ENCODE measurements at regions not wholly inside any gene's neighbourhood (a gene's known extent, or its start where the extent isn't known, plus 50 kb on each side); places are given as distances from the start of the nearest gene placed in this dataset.

GRCh38 chr3:115363071-115363470, 216.0 kb upstream of the ZBTB20 start:
- no TSS peak for BruUV-seq (replicated peaks)
- Histone ChIP-seq H3K79me2 (ENCODE audit: insufficient read depth, low read length) (no peaks in the 10 kb centered on the region), H3K9ac (ENCODE audit: insufficient read depth, low read depth, low read length) (no peak overlapping the region), H3K4me2 (ENCODE audit: low read depth, low read length) (no peak overlapping the region), H3K27me3 (ENCODE audit: control insufficient read depth in 1 of 2, insufficient read depth in 2 of 2, low read length in 2 of 2) (no peaks in the 10 kb centered on the region), H3K36me3 (replicated peaks in 1 of 2; ENCODE audit: control insufficient read depth in 1 of 2, insufficient read depth in 2 of 2, low read length in 2 of 2) (no peaks in the 10 kb centered on the region), H3K4me3 (replicated peaks in 1 of 3; ENCODE audit: insufficient read depth in 1 of 3, low read depth in 2 of 3, low read length in 3 of 3) (no peak overlapping the region), H3K27ac (ENCODE audit: extremely low read length, insufficient read depth, low read length) (no peak overlapping the region), H4K20me1 (ENCODE audit: insufficient read depth, low read length) (no peaks in the 10 kb centered on the region), H2AFZ (ENCODE audit: low read length) (no peak overlapping the region), H3K9me3 (ENCODE audit: low read length) (no peaks in the 10 kb centered on the region), H3K4me1 (ENCODE audit: insufficient read depth, low read length) (no peaks in the 10 kb centered on the region)
- ATAC-seq (no peak), DNase-seq (ENCODE audit: low spot score) (no peak), FAIRE-seq (no peak)
- ChIA-PET POLR2A (no interaction called here), CTCF (ENCODE audit: low intra/inter-chr PET ratio, low total read pairs) (no interaction called here)
- WGBS (ENCODE audit: low lambda C conversion rate): 50% methylated on average over 1 of the region's 1 CpG
- in situ Hi-C loops (cut with HindIII; ENCODE audit: extremely low pct_ligation_motif_present, low pct_unique_long_range_greater_than_20kb): no loop called here
- intact Hi-C loops (cut with micrococcal nuclease; ENCODE audit: unreplicated experiment): no loop called here
- TF ChIP-seq, protein P1, sequence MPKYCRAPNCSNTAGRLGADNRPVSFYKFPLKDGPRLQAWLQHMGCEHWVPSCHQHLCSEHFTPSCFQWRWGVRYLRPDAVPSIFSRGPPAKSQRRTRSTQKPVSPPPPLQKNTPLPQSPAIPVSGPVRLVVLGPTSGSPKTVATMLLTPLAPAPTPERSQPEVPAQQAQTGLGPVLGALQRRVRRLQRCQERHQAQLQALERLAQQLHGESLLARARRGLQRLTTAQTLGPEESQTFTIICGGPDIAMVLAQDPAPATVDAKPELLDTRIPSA (CRISPR knock-in tag; IDR thresholded peaks at IDR 0.05; ENCODE audit: borderline replicate concordance): no peak
- TF ChIP-seq ZBTB37 (CRISPR knock-in tag; IDR thresholded peaks at IDR 0.05) (no peak), ZNF530 (CRISPR knock-in tag; IDR thresholded peaks at IDR 0.05; ENCODE audit: low read depth) (no peak), HOXD1 (CRISPR knock-in tag; IDR thresholded peaks at IDR 0.05) (no peak), KDM6A (CRISPR knock-in tag; IDR thresholded peaks at IDR 0.05; ENCODE audit: low read depth) (no peak)

DNA sequence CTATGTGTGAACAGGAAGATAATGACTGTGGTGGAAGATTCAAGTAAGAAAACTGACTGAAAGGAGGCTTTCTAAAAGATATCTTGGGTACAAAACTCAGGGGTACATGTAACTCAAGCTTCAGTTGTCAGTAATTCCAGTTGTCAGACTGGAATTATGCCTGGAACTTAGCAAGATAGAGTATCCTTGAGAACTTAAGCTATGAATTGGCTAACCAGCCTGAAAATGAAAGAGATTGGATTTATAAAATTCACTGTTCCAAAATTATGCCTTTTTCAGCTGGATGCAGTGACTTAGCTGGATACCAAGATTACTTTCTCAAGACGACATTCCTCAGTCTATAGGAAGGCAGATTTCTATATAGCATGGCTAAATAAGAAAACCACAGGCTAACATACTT, 221.9 kb upstream of the ZBTB20 start:
- CTCF ChIA-PET (ENCODE audit: low intra/inter-chr PET ratio, low total read pairs): no interaction called here
- H2AFZ ChIP-seq (ENCODE audit: low read length): no peak overlapping the region
- no peak for FAIRE-seq
- H4K20me1 ChIP-seq (ENCODE audit: insufficient read depth, low read length): no peaks in the 10 kb centered on the region
- ATAC-seq: no peak
- H3K4me1 ChIP-seq (ENCODE audit: insufficient read depth, low read length): no peaks in the 10 kb centered on the region
- H3K27me3 ChIP-seq (ENCODE audit: control insufficient read depth in 1 of 2, insufficient read depth in 2 of 2, low read length in 2 of 2): no peaks in the 10 kb centered on the region
- no TSS peak for BruUV-seq (replicated peaks)
- no peaks in the 10 kb centered on the region for H3K36me3 ChIP-seq (replicated peaks in 1 of 2; ENCODE audit: control insufficient read depth in 1 of 2, insufficient read depth in 2 of 2, low read length in 2 of 2)
- H3K9ac ChIP-seq (ENCODE audit: insufficient read depth, low read depth, low read length): no peak overlapping the region
- in situ Hi-C loops (cut with HindIII; ENCODE audit: extremely low pct_ligation_motif_present, low pct_unique_long_range_greater_than_20kb): no loop called here
- H3K79me2 ChIP-seq (ENCODE audit: insufficient read depth, low read length): no peaks in the 10 kb centered on the region
- no peak overlapping the region for H3K27ac ChIP-seq (ENCODE audit: extremely low read length, insufficient read depth, low read length)
- no peak overlapping the region for H3K4me2 ChIP-seq (ENCODE audit: low read depth, low read length)
- DNase-seq (ENCODE audit: low spot score): no peak
- no peak overlapping the region for H3K4me3 ChIP-seq (replicated peaks in 1 of 3; ENCODE audit: insufficient read depth in 1 of 3, low read depth in 2 of 3, low read length in 3 of 3)
- POLR2A ChIA-PET: no interaction called here
- H3K9me3 ChIP-seq (ENCODE audit: low read length): no peaks in the 10 kb centered on the region
- 0% methylated on average over 1 of the region's 1 CpG for WGBS (ENCODE audit: low lambda C conversion rate)
- intact Hi-C loops (cut with micrococcal nuclease; ENCODE audit: unreplicated experiment): no loop called here
- TF ChIP-seq HOXA9 (CRISPR knock-in tag; IDR thresholded peaks at IDR 0.05; ENCODE audit: borderline replicate concordance) (no peak), ZNF7 (CRISPR knock-in tag; IDR thresholded peaks at IDR 0.05) (no peak), PHF21A (CRISPR knock-in tag; IDR thresholded peaks at IDR 0.05) (no peak), CENPBD1 (CRISPR knock-in tag; IDR thresholded peaks at IDR 0.05; ENCODE audit: borderline replicate concordance, low read depth) (no peak), KDM1A (CRISPR knock-in tag; IDR thresholded peaks at IDR 0.05) (no peak), ARID2 (CRISPR knock-in tag; IDR thresholded peaks at IDR 0.05; ENCODE audit: borderline replicate concordance) (no peak)
- TF ChIP-seq, protein P2, sequence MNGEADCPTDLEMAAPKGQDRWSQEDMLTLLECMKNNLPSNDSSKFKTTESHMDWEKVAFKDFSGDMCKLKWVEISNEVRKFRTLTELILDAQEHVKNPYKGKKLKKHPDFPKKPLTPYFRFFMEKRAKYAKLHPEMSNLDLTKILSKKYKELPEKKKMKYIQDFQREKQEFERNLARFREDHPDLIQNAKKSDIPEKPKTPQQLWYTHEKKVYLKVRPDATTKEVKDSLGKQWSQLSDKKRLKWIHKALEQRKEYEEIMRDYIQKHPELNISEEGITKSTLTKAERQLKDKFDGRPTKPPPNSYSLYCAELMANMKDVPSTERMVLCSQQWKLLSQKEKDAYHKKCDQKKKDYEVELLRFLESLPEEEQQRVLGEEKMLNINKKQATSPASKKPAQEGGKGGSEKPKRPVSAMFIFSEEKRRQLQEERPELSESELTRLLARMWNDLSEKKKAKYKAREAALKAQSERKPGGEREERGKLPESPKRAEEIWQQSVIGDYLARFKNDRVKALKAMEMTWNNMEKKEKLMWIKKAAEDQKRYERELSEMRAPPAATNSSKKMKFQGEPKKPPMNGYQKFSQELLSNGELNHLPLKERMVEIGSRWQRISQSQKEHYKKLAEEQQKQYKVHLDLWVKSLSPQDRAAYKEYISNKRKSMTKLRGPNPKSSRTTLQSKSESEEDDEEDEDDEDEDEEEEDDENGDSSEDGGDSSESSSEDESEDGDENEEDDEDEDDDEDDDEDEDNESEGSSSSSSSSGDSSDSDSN (CRISPR knock-in tag; IDR thresholded peaks at IDR 0.05): no peak

Data from HepG2 (cell line).